PFSK-1 (cell line): ENCODE measurements at regions not wholly inside any gene's neighbourhood (a gene's known extent, or its start where the extent isn't known, plus 50 kb on each side); places are given as distances from the start of the nearest gene placed in this dataset.

Experiments used
- FOXP2 ChIP-seq: optimal IDR thresholded peaks from 2 replicates; pipeline ENCODE3; 2011; ENCODE audit warnings: borderline replicate concordance, control low read depth, inconsistent platforms; ENCODE audit not compliant: insufficient read depth; ENCODE audit errors: extremely low read length, extremely low read depth
- POLR2AphosphoS5 ChIP-seq: IDR thresholded peaks from 2 replicates; pipeline ENCODE4 v1.6.1; 2012; ENCODE audit warnings: low read depth, mild to moderate bottlenecking, control low read depth, low read length, moderate library complexity
- REST ChIP-seq, 2 experiments: IDR thresholded peaks; 2 replicates each; pipeline versions ENCODE4 v1.6.1 to v1.8.0; 2011 to 2012; ENCODE audit warnings: low read depth in 2 of 2, low read length in 2 of 2, control low read depth in 1 of 2, inconsistent platforms in 1 of 2, mild to moderate bottlenecking in 1 of 2, moderate library complexity in 1 of 2; ENCODE audit not compliant: insufficient read depth in 1 of 2
- SIN3A ChIP-seq: IDR thresholded peaks from 2 replicates; pipeline ENCODE4 v1.6.1; 2012; ENCODE audit warnings: mild to moderate bottlenecking, low read length, moderate library complexity, borderline replicate concordance; ENCODE audit not compliant: insufficient read depth
- TAF1 ChIP-seq: IDR thresholded peaks from 2 replicates; pipeline ENCODE4 v1.6.1; 2012; ENCODE audit warnings: low read length, control low read depth, borderline replicate concordance; ENCODE audit not compliant: insufficient read depth

DNA sequence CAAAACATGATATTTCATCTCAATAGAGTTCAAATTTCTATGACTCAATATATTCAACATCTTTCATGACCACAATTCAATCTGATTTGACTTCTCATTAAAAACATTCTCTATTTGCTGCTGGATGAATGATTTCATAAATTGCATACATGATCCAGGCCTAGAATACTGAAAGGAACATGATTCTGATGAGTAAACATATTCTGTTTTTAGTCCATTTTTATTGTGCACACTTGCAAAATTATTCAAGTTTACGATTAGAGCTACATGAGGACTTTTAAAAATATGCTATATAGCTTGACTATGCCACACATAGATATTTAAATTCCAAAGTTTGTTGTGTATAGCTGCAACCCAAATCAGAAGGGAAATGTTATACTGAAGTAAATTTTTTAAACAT is 273.8 kb upstream of the GRIP1 start:
- TF ChIP-seq POLR2AphosphoS5 (no peak), REST (IDR thresholded peaks at IDR 0.05; ENCODE audit: insufficient read depth in 1 of 2, low read depth in 2 of 2, low read length in 2 of 2) (no peak), SIN3A (no peak), FOXP2 (no peak), TAF1 (no peak)
